ENCODE measurements at regions not wholly inside any gene's neighbourhood (a gene's known extent, or its start where the extent isn't known, plus 50 kb on each side); places are given as distances from the start of the nearest gene placed in this dataset.

DNA sequence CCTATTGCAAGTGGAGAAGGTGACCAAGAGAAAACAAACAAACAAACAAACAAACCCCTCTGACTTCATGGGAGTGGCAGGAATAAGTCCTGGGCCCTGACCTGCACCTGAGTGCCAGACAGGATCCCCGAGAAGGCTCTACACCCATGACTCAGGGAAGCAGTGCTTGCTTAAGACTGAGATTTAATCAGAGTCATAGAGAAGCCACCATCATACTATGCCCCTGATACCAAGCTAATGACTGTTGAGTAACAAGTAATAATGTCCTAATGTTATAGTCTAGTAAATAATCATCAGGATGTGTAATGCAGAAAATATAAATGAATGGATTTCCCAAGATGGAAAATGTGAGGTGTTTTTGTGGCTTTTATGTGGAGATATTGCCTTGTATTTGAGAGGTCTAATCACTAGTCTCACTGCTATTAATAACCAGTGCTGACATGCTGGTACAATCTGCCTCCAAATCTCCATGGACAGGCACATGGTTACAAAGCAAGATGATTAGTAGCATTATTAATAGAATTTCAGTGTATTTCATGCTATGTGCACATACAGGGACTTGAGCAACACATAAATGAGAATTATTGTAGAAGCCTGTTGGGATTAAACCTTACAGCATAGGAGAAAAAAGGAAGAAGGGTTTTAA is 1290.9 kb downstream of the MRPL39 start:
- TF ChIP-seq JUNB (IDR thresholded peaks at IDR 0.05) (no peak), FOSL2 (IDR thresholded peaks at IDR 0.05) (no peak), FOSL2 (CRISPR knock-in tag; IDR thresholded peaks at IDR 0.05) (no peak)

Measured in A549 (cell line).